ENCODE measurements at regions not wholly inside any gene's neighbourhood (a gene's known extent, or its start where the extent isn't known, plus 50 kb on each side); places are given as distances from the start of the nearest gene placed in this dataset.
"Not testable (repeated sequence)": the region's sequence is repeated elsewhere in the genome, so short reads cannot be mapped to it uniquely, and the experiment has no call there.

DNA sequence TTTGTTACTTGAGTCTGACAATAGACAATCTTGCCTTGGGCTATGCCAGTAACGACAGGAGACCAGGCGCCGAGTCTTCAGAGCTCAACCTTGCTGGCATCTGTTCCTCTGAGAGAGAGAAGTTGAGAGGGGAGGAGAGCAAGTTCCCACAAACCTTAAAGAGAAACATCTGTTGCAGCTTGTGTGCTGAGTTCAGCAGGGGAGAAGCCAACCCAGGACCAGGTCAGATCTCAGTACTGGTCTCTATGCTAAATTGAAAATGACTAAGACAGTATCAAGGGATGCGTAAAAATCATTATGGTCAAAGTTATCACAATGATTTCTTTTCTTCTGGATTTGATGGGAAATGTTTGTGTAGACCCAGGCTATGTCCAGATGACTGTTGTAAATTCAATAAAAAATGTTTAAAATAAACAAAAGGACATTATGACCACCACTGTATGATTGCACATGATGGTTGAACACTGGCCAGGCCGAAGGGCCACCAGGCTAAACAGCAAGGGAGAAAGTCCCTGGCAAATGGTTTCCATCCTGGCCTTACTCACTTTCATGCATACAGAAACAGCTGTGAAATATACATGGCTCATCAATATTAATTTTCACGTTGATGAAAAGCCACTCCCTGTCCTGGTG, 100.3 kb upstream of the PMAIP1 start:
- no peak for DNase-seq

- DNase-seq, result no peak
These were observed 98.7 kb upstream of the CCBE1 start for GRCh38 chr18:59795882-59796281.

DNA sequence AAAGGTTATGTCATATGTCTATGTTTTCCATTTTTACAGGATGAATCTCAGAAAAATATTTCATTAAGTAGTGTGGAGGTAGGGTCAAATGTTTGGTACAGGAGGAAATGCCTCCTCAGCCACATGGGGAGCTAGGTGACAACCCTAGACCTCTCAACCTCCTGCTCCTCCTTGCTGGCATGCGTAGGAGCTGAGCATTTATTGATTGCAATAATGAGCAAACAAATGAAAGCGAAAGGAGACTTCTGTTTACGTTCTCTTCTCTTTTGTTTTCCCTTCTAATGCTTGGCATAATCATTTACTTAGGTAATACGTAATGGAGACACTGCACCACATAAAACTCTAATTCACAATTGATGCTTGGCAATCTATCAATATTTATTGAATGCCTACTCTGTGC, 95.1 kb upstream of the CCBE1 start:
- DNase-seq, result no peak

GRCh38 chr18:59790346-59790936, 93.2 kb upstream of the CCBE1 start:
- not testable (repeated sequence) for DNase-seq

DNA sequence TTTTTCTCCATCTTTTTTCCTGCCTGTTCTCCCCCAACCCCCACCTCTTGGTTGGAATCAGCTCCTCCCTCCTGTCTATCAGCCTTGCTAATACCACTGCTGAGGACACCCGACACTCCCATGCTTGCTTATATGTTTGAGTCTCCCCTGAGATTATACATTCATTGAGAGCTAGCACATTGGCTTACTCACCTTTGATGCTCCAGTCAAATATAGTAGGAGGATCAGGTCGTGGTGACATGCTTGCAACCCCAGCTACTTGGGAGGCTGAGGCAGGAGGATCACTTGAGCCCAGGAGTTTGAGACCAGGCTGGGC, 91.5 kb upstream of the CCBE1 start:
- no peak for DNase-seq

GRCh38 chr18:59787998-59788790, 91.0 kb upstream of the CCBE1 start:
- peak; percentile 64 for DNase-seq

DNA sequence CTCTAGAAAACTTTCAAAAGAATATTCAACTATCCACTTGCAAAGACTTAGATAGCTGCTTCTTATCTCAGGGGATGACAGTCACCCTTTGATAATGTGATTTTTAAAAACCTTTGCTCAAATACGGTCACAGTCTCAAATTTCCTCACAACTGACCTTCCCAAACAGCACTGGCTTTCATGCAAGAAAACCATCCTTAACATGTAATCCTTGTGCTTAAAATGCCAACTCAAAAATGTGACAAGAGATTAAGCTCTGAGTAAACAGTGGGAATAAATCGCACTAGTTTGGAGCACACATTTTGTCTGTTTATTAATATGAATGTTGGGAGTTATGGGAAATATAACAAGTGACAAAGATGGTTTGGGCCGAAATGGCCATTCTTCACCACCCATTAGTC, 87.5 kb upstream of the CCBE1 start:
- DNase-seq, result no peak

GRCh38 chr18:59783138-59783537, 85.9 kb upstream of the CCBE1 start:
- DNase-seq, result peak; percentile 63

DNA sequence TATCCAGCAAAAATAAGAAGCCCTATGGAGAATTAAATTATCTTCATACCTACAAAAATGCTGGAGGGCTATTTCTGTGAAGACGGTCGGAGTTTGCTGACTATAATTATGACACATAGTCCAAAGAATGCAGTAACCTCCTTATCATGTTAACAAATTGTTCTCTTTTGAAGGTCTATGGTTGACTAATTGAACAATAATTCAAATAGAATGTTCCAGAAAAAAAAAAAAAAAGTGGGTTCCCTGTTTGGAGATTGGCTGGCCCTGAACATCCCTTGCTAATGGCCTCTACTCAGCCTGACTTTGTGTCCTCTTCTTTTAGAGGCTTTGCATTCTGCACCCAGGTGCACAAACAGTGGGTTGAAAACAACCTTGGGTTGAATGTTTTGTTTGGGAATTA, 82.8 kb upstream of the CCBE1 start:
- DNase-seq, result no peak

DNA sequence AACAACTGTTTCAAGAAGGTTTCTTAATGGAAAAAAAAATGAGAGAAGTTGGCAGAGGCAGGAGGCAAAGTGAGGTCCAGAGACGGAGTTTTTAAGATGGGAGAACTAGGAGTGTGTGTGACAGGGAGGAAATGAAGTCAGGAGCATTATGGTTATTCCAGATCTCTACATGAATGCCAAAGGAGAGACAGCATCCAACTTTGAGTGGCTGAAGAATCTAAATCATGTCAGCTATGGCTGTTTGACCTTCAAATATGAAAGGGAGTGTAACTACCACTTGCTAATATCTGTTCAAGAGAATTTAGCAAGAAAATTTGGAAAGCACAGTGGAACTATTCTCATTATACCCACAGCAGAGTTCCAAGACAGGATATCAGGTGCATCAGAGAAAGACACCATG, 81.2 kb upstream of the CCBE1 start:
- DNase-seq, result no peak

DNA sequence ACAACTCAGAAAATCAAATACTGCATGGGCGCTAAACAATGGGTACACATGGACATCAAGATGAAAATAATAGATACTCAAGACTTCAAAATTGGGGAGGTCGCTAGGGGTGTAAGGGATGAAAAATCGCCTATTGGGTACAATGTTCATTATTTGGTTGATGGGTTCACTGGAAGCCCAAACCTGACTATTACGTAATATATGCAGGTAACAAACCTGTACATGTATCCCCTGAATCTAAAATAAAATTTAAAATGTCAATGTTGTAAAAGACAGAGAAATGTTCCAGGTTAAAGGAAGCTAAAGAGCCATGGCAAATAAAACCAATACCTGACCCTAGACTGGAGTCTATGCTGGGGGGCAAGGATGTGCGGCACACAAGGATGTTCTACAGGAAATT, 80.4 kb upstream of the CCBE1 start:
- DNase-seq, result no peak

DNA sequence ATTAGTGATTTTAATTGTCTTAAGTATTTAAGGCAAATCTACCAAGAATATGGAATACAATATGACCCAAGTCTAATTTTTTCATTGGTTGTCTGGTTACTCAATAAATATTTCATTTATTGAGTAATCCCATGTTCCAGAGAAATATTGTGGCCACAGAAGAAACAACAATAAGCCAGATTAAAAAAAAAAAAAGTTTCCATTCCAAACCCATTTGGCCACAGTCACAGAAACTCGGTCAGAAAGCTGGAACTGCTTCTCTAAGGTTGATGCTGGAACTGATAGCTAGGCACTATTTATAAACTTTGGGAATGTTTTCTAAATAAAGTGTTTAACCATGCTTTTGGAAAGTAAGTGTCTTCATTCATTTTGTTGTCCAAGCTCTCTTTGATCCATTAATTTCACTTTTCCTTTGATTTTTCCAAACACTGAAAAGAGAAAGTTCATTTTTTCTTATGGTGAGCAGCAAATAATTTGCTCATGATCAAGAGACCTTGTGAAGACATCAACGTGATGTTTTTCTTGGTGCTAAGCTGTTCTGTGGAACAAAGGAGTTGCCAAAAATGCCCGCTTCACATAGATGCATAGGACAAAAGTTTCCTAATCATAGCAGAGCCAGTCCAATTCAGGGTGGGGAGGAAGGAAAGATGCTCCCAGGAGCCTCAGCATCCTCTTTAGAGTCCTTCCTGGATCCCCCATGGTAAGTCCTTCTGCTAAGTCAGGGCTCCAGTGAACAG, 72.1 kb upstream of the CCBE1 start:
- no peak for DNase-seq

- DNase-seq, result no peak
These were observed 71.2 kb upstream of the CCBE1 start for GRCh38 chr18:59768409-59768808.

GRCh38 chr18:59767732-59768131, 70.5 kb upstream of the CCBE1 start:
- DNase-seq, result no peak

GRCh38 chr18:59765343-59765742, 68.1 kb upstream of the CCBE1 start:
- no peak for DNase-seq

DNA sequence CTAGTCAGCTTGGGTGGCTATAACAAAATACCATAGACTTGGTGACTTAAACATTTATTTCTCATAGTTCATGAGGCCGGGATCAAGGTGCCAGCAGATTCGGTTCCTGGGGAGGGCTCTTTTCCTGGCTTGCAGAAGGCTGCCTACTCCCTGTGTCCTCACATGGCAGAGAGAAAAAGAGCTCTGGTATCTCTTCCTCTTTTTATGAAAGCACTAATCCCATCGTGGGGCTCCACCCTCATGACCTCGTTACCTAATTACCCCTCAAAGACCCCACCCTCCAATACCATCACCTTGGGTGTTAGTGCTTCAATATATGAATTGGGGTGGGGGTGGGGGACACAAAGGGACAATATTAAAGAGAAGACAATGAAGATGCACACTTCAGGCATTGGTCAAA, 67.1 kb upstream of the CCBE1 start:
- no peak for DNase-seq

DNA sequence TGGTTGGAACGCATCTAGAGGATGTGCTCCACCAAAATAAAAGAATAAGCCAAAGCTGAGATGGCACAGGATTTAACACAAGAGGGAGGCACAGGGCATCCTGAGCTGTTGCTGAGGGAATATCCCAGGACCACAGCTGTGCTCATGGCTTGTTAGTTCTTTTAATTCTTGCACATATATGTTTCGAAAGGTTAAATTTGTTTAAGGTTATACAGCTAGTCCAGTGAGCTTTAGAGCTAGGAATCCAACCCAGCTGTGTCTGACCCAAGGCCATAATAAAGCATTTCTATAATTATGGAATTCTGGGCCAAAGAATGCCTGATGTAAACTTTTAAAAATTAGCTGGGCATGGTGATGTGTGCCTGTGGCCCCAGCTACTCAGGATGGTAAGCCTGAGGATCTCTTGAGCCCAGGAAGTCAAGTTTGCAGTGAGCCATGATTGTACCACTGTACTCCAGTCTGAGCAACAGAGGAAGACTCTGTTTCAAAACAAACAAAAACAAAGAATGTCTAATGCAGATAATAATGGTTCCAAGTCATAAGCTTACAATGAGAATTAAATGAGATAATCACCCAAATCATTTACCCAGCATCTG, 66.4 kb upstream of the CCBE1 start:
- DNase-seq, result no peak

- DNase-seq, result no peak
These were observed 63.7 kb upstream of the CCBE1 start for GRCh38 chr18:59760619-59761600.

DNA sequence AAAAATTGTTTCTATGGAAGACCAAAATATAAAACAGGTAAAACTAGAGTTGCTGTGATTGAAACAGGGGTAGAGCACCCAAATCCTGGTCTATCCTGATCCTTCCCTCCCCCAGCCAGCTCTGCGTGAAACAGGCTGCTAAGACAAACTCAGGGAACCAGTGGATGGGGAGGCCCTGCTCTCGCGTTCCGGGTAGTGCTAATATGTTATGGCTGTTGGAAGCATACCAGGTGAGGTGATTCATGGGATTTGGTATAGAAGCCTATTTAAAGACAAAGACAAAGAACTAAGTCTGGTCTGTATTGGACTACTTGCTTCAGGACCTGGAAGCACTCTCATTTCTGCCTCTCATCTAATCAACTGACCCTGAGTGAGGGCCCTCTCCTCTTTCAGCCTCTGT, 63.0 kb upstream of the CCBE1 start:
- no peak for DNase-seq

- DNase-seq, result no peak
These were observed 61.6 kb upstream of the CCBE1 start for GRCh38 chr18:59758837-59759236.

- no peak for DNase-seq
These were observed 60.9 kb upstream of the CCBE1 start for GRCh38 chr18:59758106-59758505.

- DNase-seq, result no peak
These were observed 55.4 kb upstream of the CCBE1 start for GRCh38 chr18:59752666-59753065.

Measured in islet precursor cell (in vitro differentiated cells).